GM21723 (cell line): ENCODE measurements at regions not wholly inside any gene's neighbourhood (a gene's known extent, or its start where the extent isn't known, plus 50 kb on each side); places are given as distances from the start of the nearest gene placed in this dataset.
"Not testable (repeated sequence)": the region's sequence is repeated elsewhere in the genome, so short reads cannot be mapped to it uniquely, and the experiment has no call there.

ENCODE experiments used
- ATAC-seq: cut with Tn5 transposase; IDR thresholded peaks from one replicate; pipeline ENCODE4 v1.9.1; 2021; ENCODE audit warnings: mild to moderate bottlenecking, moderate library complexity; ENCODE audit not compliant: unreplicated experiment

GRCh38 chr7:138309186-138309585 is 150.9 kb upstream of the TRIM24 start:
- ATAC-seq = no peak

DNA sequence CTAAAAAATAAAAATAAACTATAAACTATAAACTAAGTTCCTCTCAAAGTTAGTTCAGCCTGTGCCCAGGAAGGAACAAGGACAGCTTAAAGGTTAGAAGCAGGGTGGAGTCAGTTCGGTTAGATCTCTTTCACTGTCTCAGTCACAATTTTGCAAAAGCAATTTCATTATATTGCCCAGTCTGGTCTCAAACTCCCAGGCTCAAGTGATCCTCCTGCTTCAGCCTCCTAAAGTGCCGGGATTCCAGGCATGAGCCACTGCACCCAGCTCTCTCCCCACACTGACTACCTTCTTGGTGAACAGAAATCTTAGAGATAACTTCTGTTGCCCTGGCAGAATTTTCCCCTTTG is 146.3 kb upstream of the TRIM24 start:
- no peak for ATAC-seq

- peak; percentile 86 for ATAC-seq
These were observed 143.5 kb upstream of the TRIM24 start for GRCh38 chr7:138316421-138317043.

DNA sequence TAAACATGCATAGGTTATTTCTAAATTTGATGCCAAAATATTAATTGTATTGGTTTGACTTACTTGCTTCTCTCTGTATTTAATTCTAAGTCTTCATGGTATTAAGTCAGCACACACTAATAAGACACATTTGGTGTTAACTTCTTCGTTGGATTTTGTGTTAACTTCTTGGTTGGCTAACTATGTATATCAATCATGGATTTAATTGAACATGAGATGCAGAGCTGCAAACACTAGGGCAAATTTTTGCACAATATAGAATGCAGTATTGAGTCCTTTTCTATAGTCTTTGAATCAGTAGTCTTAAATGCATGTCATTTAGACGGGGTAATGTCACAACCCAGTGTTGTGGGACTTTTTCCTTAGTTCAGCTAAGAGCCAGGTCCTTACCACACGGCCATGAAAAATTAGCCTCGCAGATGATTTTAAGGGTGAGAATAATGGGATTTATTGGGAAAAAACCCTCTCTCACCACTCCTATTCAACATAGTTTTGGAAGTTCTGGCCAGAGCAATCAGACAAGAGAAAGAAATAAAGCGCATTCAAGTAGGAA is 142.9 kb upstream of the TRIM24 start:
- ATAC-seq = no peak

DNA sequence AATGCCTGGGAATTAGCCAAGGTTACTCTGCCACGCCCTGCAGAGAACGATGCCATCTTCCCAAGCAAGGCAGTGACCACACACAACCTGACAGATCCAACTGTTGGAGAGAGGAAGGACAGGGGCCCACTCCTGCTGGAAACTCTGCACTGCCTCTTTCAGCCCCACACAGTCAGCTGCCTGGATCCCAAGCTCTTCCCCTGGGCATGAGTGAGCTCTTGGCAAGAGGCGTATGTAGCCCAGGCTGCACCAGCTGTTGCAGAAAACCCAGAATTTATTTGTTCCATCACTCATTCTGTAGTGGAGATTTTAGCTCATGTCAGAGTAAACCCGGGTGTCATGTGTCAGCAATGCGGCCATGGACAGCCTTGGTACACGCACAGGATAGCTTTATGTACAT is 135.1 kb upstream of the TRIM24 start:
- no peak for ATAC-seq

DNA sequence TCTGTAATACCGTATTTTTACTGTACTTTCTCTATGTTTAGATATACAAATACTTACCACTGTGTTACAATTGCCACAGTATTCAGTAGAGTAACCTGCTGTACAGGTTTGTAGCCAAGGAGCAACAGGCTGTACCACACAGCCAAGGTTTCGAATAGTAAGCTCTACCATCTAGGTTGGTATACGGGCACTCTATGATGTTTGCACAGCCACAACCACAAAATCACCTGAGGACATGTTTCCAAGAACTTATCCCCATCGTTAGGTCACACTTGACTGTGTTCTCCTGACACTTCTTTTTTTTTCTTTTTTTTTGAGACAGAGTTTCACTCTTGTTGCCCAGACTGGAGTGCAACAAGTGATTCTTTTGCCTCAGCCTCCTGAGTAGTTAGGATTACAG is 134.6 kb upstream of the TRIM24 start:
- ATAC-seq = no peak

DNA sequence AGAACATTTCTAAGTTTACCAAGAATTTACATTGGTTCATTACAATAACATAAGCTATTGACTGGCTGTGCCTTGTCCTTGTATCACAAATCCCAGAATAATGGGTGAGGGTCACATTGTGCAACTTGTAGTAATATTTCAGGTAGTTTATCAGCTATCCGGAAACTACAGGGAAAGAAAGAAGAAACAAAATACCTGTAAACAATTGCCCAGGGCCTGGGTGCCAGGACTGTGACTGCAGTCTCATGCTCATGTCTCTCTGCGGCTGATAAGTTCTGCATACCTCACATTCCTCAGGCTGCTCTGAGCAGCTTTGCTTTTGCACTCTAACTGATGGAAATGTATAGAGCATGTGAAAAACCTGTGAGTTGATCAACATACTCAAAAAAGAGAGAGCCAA is 131.8 kb upstream of the TRIM24 start:
- ATAC-seq = no peak

GRCh38 chr7:138332850-138333249 is 127.2 kb upstream of the TRIM24 start:
- ATAC-seq = not testable (repeated sequence)

- ATAC-seq = no peak
These were observed 121.7 kb upstream of the TRIM24 start for GRCh38 chr7:138338361-138338760.

GRCh38 chr7:138339229-138339628 is 120.8 kb upstream of the TRIM24 start:
- ATAC-seq = not testable (repeated sequence)

DNA sequence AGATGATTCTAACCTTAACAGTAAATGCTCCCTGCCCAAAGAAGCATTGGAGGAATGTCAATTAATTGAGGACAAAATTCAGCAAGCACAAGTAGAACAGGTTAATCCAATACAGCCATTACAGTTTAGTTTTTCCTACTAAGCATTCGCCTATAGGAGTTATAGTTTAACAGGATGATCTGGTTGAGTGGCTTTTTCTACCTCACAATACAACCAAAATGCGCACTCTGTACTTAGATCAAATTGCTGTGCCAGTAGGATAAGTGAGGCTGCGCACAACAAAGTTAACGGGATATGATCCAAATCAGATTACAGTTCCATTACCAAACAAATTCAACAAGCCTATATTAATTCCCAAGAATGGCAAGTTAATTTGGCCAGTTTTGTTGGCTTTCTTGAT is 117.1 kb upstream of the TRIM24 start:
- ATAC-seq = no peak

DNA sequence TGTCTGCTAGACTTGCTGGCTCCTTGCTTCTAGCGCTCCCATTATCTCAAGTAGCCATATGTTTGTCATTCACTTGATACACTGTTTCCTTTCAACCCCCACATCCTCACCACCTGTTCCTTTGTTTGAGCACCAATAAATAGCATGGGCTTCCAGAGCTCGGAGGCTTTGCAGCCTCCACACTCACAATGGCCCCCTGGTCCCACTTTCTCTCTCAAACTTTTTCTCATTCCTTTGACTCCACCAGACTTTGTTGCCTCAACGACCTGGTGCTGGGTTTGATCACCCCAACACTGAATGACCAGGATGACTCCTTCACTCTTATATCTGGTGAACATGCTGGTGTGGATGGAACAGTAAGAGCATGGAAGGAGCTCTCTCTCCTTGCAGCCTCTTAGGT is 114.5 kb upstream of the TRIM24 start:
- ATAC-seq = no peak

- ATAC-seq = no peak
These were observed 113.1 kb upstream of the TRIM24 start for GRCh38 chr7:138346975-138347374.

DNA sequence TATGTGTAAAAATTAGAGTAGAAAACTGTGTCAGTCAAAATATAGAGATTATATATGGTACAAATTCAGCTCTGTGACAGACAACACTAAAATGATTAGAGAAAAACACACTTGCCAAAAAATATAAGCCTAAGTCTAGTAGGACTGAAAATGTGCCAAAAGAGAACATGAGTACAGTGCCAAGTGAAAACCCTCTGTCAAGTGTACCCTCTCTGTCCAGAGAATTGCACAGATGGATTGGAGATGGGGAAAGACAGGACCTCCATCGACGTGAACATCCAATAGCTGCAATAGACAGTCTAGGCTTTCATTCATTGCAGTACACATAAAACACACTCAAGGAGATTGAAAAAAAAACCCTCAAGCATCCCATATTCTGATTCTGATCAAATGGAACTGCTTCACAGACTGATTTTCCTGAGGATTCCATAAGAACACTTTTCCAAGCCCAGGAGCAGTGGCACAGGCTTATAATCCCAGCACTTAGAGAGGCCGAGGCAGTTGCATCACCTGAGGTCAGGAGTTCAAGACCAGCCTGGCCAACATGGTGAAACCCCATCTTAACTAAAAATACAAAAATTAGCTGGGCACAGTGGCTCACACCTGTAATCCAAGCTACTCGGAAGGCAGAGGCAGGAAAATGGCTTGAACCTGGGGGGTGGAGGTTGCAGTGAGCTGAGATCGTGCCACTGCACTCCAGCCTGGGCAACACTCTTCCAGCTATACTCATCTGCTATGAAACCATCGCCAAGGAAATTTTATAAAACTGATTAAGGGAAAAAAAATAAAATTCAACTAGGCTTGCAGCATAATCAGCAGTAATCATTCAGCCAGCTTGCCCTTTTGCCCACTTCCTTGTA is 110.0 kb upstream of the TRIM24 start:
- ATAC-seq = no peak

DNA sequence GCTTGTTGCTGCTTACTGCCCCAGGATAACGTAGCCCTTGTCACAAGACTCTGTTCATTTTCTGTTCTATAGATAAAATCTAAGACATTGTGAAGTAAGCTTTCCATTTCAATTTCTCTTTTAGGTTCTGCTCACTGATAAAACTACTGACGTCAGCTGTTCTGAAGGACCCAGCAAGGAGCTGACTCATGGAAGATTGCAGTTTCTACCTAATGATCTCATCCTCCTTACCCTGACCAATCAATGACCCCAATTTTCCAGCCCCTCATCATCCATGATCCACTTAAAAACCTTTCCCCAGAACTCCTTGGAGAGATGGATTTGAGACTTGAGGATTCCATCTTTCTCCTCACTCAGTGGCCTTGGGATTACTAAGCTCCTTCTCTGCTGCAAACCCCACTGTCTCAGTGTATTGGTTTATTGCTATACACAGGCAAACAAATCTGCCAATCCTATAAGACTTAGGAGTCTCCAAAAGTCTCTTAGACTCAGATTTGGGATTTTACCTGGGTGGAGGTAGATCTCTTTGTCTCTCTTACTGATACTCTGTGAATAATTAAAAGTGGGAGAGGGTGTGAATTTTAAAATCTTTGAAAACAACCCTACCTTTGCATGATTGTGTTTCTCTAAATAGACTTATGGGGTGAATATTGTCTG is 109.2 kb upstream of the TRIM24 start:
- no peak for ATAC-seq

GRCh38 chr7:138352570-138353461 is 107.2 kb upstream of the TRIM24 start:
- ATAC-seq = no peak

GRCh38 chr7:138354066-138354465 is 106.0 kb upstream of the TRIM24 start:
- no peak for ATAC-seq

GRCh38 chr7:138355254-138355653 is 104.8 kb upstream of the TRIM24 start:
- ATAC-seq = no peak

DNA sequence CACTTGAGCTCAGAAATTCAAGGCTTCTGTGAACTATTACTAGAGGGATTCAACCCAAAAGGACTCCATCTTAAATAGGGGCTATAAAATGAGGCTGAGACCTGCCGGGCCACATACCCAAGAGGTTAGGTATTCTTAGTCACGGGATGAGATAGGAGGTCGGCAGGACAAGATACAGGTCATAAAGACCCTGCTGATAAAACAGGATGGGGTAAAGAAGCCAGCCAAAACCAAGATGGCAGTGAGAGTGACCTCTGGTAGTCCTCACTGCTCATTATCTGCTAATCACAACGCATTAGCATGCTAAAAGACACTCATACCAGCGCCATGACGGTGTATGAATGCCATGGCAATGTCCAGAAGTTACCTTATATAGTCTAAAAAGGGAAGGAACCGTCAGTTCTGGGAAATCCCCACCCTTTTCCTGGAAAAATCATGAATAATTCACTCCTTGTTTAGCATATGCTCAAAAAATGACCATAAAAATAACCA is 101.2 kb upstream of the TRIM24 start:
- ATAC-seq = no peak

- no peak for ATAC-seq
These were observed 100.0 kb upstream of the TRIM24 start for GRCh38 chr7:138359870-138360559.
